GM12878 (cell line): ENCODE measurements at regions not wholly inside any gene's neighbourhood (a gene's known extent, or its start where the extent isn't known, plus 50 kb on each side); places are given as distances from the start of the nearest gene placed in this dataset.

Experiments
- ATAC-seq: fragments of 200-7000 bp; cut with Tn5 transposase; 3 replicates; pipeline ENCODE4 v1.9.1; 2020; ENCODE audit warnings: mild to moderate bottlenecking, moderate library complexity
- BruUV-seq: library from RNA; stranded (reverse); fragments of 400-500 nt; replicated peaks from 2 replicates; lab custom pipeline; 2021; lab: Mats Ljungman, UMichigan
- CTCF ChIA-PET: fragments of 300-600 bp; sonication (Branson Sonifier 250); formaldehyde crosslinking; extraction: SDS; loops from one replicate; lab custom pipeline; 2021; ENCODE audit warnings: inconsistent platforms; lab: Yijun Ruan, JAX
- POLR2A ChIA-PET: fragments of 350-600 bp; formaldehyde crosslinking; extraction: SDS; loops from one replicate; lab custom pipeline; 2021; ENCODE audit warnings: inconsistent platforms; lab: Charles Lee
- RAD21 ChIA-PET: fragments of 300-600 bp; sonication (Branson Sonifier 250); formaldehyde crosslinking; loops from one replicate; lab custom pipeline; 2023; ENCODE audit warnings: antibody characterized with exemption; ENCODE audit not compliant: unreplicated experiment; lab: Charles Lee
- SMC1A ChIA-PET: fragments of 300-600 bp; sonication (Branson Sonifier 250); formaldehyde crosslinking; loops from one replicate; lab custom pipeline; 2023; ENCODE audit not compliant: unreplicated experiment, uncharacterized antibody; lab: Charles Lee
- DNase-seq: peaks from one replicate; pipeline ENCODE4 v3.0.0-alpha.2; 2011; ENCODE audit warnings: low read depth, low spot score
- FAIRE-seq: peaks from 3 replicates; lab custom pipeline; 2011; peaks lifted over from hg19 to GRCh38; lab: Jason Lieb, UNC
- H2AFZ ChIP-seq: 2 replicates; pipeline ENCODE4 v1.6.0; 2011; ENCODE audit warnings: low read depth, low read length, control low read depth; ENCODE audit not compliant: control insufficient read depth
- H3K27ac ChIP-seq: 2 replicates; pipeline ENCODE4 v1.5.1; 2011; ENCODE audit warnings: control low read depth; ENCODE audit not compliant: control insufficient read depth, insufficient read depth
- H3K27me3 ChIP-seq, 2 experiments: replicated peaks in 1 of 2; 2 replicates each; pipeline versions ENCODE4 v1.6.0 to v1.6.1; 2011; ENCODE audit warnings: low read length in 1 of 2; ENCODE audit not compliant: control insufficient read depth in 2 of 2, insufficient read depth in 2 of 2
- H3K36me3 ChIP-seq, 2 experiments: 2 replicates each; pipeline ENCODE4 v1.5.1; 2011; ENCODE audit warnings: low read length in 1 of 2; ENCODE audit not compliant: control insufficient read depth in 2 of 2, insufficient read depth in 2 of 2
- H3K4me1 ChIP-seq: 2 replicates; pipeline ENCODE4 v1.6.1; 2011; ENCODE audit warnings: mild to moderate bottlenecking, low read length, moderate library complexity, mixed read lengths; ENCODE audit not compliant: control insufficient read depth, insufficient read depth
- H3K4me2 ChIP-seq: 2 replicates; pipeline ENCODE4 v1.6.0; 2011; ENCODE audit warnings: control low read depth; ENCODE audit not compliant: control insufficient read depth, insufficient read depth
- H3K4me3 ChIP-seq: fragments of 200-600 bp; sonication (generic); 2 replicates; pipeline ENCODE4 v1.5.1; 2016
- H3K79me2 ChIP-seq: 2 replicates; pipeline ENCODE4 v1.6.0; 2011; ENCODE audit warnings: low read length; ENCODE audit not compliant: control insufficient read depth, insufficient read depth
- H3K9ac ChIP-seq: 2 replicates; pipeline ENCODE4 v1.8.0; 2011; ENCODE audit warnings: low read length, control low read depth, mixed read lengths; ENCODE audit not compliant: control insufficient read depth, insufficient read depth
- H3K9me3 ChIP-seq: replicated peaks from 3 replicates; pipeline ENCODE4 v1.5.1; 2011; ENCODE audit warnings: mild to moderate bottlenecking, low read length; ENCODE audit not compliant: control insufficient read depth, insufficient read depth
- H4K20me1 ChIP-seq: 2 replicates; pipeline ENCODE4 v1.6.0; 2011; ENCODE audit not compliant: control insufficient read depth, insufficient read depth
- ASH2L ChIP-seq: fragments of 300-600, 200-600 bp; sonication (generic); IDR thresholded peaks from 2 replicates; pipeline ENCODE4 v1.6.1; 2017; ENCODE audit warnings: low read depth, mild to moderate bottlenecking, borderline replicate concordance
- CEBPB ChIP-seq, 2 experiments: fragments of 150-350 bp in 1 of 2; IDR thresholded peaks; 2 replicates each; pipeline ENCODE4 v1.6.1; 2012 to 2014; ENCODE audit warnings: low read depth in 2 of 2, low read length in 2 of 2, borderline replicate concordance in 1 of 2, inconsistent platforms in 1 of 2
- CHD4 ChIP-seq: fragments of 200-600 bp; sonication (generic); IDR thresholded peaks from 2 replicates; pipeline ENCODE4 v1.6.1; 2016; ENCODE audit warnings: mild to moderate bottlenecking
- EZH2 ChIP-seq: IDR thresholded peaks from 2 replicates; pipeline ENCODE4 v1.6.1; 2012; ENCODE audit warnings: low read depth, mild to moderate bottlenecking, control low read depth, inconsistent platforms, low read length, borderline replicate concordance; ENCODE audit not compliant: control insufficient read depth
- GATAD2B ChIP-seq: fragments of 450-650 bp; conservative IDR thresholded peaks from 2 replicates; pipeline ENCODE4 v1.6.1; 2017; ENCODE audit warnings: low read depth, mild to moderate bottlenecking, moderate library complexity
- HCFC1 ChIP-seq: fragments of 150-350 bp; IDR thresholded peaks from 2 replicates; pipeline ENCODE4 v1.6.1; 2014; ENCODE audit warnings: low read length
- IRF4 ChIP-seq: IDR thresholded peaks from 2 replicates; pipeline ENCODE4 v1.6.1; 2011; ENCODE audit warnings: low read depth, low read length
- PML ChIP-seq: IDR thresholded peaks from 2 replicates; pipeline ENCODE4 v1.6.1; 2012; ENCODE audit warnings: low read length, inconsistent platforms
- SMARCA5 ChIP-seq: fragments of 450-650 bp; IDR thresholded peaks from 2 replicates; pipeline ENCODE4 v1.6.1; 2017; ENCODE audit warnings: mild to moderate bottlenecking
- WRNIP1 ChIP-seq: IDR thresholded peaks from 2 replicates; pipeline ENCODE4 v1.6.1; 2011; ENCODE audit warnings: low read depth, low read length, improper control_type of control experiment, borderline replicate concordance
- ZNF384 ChIP-seq: IDR thresholded peaks from 2 replicates; pipeline ENCODE4 v1.6.1; 2012; ENCODE audit warnings: low read depth, mild to moderate bottlenecking, low read length, improper control_type of control experiment, borderline replicate concordance
- ZNF622 ChIP-seq: fragments of 450-650 bp; IDR thresholded peaks from 2 replicates; pipeline ENCODE4 v1.6.1; 2017; ENCODE audit warnings: mild to moderate bottlenecking, inconsistent platforms
- ZSCAN29 ChIP-seq: fragments of 450-650 bp; IDR thresholded peaks from 2 replicates; pipeline ENCODE4 v1.6.1; 2017; ENCODE audit warnings: mild to moderate bottlenecking, moderate library complexity
- ZZZ3 ChIP-seq: IDR thresholded peaks from 2 replicates; pipeline ENCODE4 v1.6.1; 2011; ENCODE audit warnings: low read depth; ENCODE audit not compliant: control insufficient read depth, insufficient read length
- WGBS: methylation state at CpG from one replicate; pipeline ENCODE4 v1.1.6; 2016; ENCODE audit warnings: low lambda C conversion rate; ENCODE audit not compliant: insufficient replicate concordance, insufficient coverage; ENCODE audit errors: missing lambda C conversion rate; 5-methylcytosine and 5-hydroxymethylcytosine counted together
- in situ Hi-C: fragments of 300-500 bp; cut with MboI; formaldehyde crosslinking; loops from 9 replicates; pipeline ENCODE4 v1.14.3; 2018; ENCODE audit warnings: mixed read lengths
- intact Hi-C: fragments of 100-400 bp; cut with micrococcal nuclease; formaldehyde crosslinking; loops from one replicate; pipeline ENCODE4 v1.14.2; 2022; ENCODE audit not compliant: unreplicated experiment
- TF ChIP-seq, protein P1 (sequence below): fragments of 450-650 bp; IDR thresholded peaks from 2 replicates; pipeline ENCODE4 v1.6.1; 2016; ENCODE audit warnings: mild to moderate bottlenecking
- TF ChIP-seq, protein P2 (sequence below): IDR thresholded peaks from 2 replicates; pipeline ENCODE4 v1.6.1; 2011; ENCODE audit warnings: borderline replicate concordance, low read depth, mild to moderate bottlenecking, moderate library complexity, low read length; ENCODE audit not compliant: insufficient read depth, poor library complexity, severe bottlenecking
- TF ChIP-seq, protein P3 (sequence below): fragments of 450-650 bp; IDR thresholded peaks from 2 replicates; pipeline ENCODE4 v1.6.1; 2017; ENCODE audit warnings: mild to moderate bottlenecking, moderate library complexity

DNA sequence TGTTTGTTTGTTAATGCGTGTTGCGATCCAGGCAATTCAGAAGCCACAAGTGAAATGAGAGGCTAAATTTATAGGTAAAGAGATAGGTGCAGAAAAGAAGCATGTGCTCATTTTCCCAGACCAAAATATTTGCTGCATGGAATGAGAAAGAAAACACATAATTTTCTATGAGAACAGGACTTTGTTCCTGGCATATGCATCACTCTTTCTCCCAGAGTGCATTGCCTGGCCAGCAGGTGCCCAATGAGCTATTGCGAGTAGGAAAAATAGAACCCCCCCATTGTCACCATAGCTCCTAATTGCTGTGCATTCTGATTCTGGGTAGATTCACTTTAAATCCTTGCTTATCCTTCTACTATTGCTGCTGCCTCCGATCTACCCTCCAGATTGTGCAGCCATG lies 410.4 kb downstream of the PMP22 start:
- no peak for DNase-seq
- 48% methylated on average over 4 of the region's 4 CpGs for WGBS
- no peak for FAIRE-seq
- POLR2A ChIA-PET = no interaction called here
- Histone ChIP-seq H4K20me1 (no peaks in the 10 kb centered on the region), H3K9me3 (no peaks in the 10 kb centered on the region), H3K4me2 (no peak overlapping the region), H3K4me3 (no peak overlapping the region), H3K4me1 (no peaks in the 10 kb centered on the region), H3K27me3 (no peaks in the 10 kb centered on the region), H3K79me2 (no peaks in the 10 kb centered on the region), H2AFZ (no peak overlapping the region), H3K9ac (no peak overlapping the region), H3K36me3 (no peaks in the 10 kb centered on the region), H3K27ac (no peak overlapping the region)
- BruUV-seq = no TSS peak
- ATAC-seq = no peak
- CTCF ChIA-PET = no interaction called here
- TF ChIP-seq PML (no peak), IRF4 (no peak), CHD4 (no peak), EZH2 (no peak), HCFC1 (no peak), GATAD2B (no peak), ZNF622 (no peak), ZZZ3 (no peak), SMARCA5 (no peak), ZNF384 (no peak), ASH2L (no peak), ZSCAN29 (no peak), WRNIP1 (no peak), CEBPB (IDR thresholded peaks at IDR 0.05; ENCODE audit: borderline replicate concordance in 1 of 2, low read depth in 2 of 2, low read length in 2 of 2) (no peak)
- TF ChIP-seq, protein P1, sequence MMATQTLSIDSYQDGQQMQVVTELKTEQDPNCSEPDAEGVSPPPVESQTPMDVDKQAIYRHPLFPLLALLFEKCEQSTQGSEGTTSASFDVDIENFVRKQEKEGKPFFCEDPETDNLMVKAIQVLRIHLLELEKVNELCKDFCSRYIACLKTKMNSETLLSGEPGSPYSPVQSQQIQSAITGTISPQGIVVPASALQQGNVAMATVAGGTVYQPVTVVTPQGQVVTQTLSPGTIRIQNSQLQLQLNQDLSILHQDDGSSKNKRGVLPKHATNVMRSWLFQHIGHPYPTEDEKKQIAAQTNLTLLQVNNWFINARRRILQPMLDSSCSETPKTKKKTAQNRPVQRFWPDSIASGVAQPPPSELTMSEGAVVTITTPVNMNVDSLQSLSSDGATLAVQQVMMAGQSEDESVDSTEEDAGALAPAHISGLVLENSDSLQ = no peak
- TF ChIP-seq, protein P2, sequence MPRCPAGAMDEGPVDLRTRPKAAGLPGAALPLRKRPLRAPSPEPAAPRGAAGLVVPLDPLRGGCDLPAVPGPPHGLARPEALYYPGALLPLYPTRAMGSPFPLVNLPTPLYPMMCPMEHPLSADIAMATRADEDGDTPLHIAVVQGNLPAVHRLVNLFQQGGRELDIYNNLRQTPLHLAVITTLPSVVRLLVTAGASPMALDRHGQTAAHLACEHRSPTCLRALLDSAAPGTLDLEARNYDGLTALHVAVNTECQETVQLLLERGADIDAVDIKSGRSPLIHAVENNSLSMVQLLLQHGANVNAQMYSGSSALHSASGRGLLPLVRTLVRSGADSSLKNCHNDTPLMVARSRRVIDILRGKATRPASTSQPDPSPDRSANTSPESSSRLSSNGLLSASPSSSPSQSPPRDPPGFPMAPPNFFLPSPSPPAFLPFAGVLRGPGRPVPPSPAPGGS = no peak
- TF ChIP-seq, protein P3, sequence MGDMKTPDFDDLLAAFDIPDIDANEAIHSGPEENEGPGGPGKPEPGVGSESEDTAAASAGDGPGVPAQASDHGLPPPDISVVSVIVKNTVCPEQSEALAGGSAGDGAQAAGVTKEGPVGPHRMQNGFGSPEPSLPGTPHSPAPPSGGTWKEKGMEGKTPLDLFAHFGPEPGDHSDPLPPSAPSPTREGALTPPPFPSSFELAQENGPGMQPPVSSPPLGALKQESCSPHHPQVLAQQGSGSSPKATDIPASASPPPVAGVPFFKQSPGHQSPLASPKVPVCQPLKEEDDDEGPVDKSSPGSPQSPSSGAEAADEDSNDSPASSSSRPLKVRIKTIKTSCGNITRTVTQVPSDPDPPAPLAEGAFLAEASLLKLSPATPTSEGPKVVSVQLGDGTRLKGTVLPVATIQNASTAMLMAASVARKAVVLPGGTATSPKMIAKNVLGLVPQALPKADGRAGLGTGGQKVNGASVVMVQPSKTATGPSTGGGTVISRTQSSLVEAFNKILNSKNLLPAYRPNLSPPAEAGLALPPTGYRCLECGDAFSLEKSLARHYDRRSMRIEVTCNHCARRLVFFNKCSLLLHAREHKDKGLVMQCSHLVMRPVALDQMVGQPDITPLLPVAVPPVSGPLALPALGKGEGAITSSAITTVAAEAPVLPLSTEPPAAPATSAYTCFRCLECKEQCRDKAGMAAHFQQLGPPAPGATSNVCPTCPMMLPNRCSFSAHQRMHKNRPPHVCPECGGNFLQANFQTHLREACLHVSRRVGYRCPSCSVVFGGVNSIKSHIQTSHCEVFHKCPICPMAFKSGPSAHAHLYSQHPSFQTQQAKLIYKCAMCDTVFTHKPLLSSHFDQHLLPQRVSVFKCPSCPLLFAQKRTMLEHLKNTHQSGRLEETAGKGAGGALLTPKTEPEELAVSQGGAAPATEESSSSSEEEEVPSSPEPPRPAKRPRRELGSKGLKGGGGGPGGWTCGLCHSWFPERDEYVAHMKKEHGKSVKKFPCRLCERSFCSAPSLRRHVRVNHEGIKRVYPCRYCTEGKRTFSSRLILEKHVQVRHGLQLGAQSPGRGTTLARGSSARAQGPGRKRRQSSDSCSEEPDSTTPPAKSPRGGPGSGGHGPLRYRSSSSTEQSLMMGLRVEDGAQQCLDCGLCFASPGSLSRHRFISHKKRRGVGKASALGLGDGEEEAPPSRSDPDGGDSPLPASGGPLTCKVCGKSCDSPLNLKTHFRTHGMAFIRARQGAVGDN = no peak
- SMC1A ChIA-PET = no interaction called here
- RAD21 ChIA-PET = no interaction called here
- intact Hi-C loops = no loop called here
- in situ Hi-C loops = no loop called here
